Left ventricle myocardium inferior (tissue), 1 donor: ENCODE measurements at regions not wholly inside any gene's neighbourhood (a gene's known extent, or its start where the extent isn't known, plus 50 kb on each side); places are given as distances from the start of the nearest gene placed in this dataset.

Source experiments
- DNase-seq: peaks from one replicate; pipeline ENCODE4 v3.0.0-alpha.2; 2020
- H3K27ac ChIP-seq: fragments of 200-600 bp; replicated peaks from 2 replicates; pipeline ENCODE4 v1.8.0; 2021
- H3K27me3 ChIP-seq: fragments of 200-600 bp; 2 replicates; pipeline ENCODE4 v1.8.0; 2021; ENCODE audit warnings: low read depth
- H3K36me3 ChIP-seq: fragments of 200-600 bp; 2 replicates; pipeline ENCODE4 v1.8.0; 2021
- H3K4me1 ChIP-seq: fragments of 200-600 bp; 2 replicates; pipeline ENCODE4 v1.8.0; 2021
- H3K4me3 ChIP-seq: fragments of 200-600 bp; 2 replicates; pipeline ENCODE4 v1.8.0; 2021; ENCODE audit warnings: mild to moderate bottlenecking, moderate library complexity
- H3K9me3 ChIP-seq: fragments of 200-600 bp; replicated peaks from 2 replicates; pipeline ENCODE4 v1.8.0; 2021
- intact Hi-C: fragments of 100-400 bp; cut with micrococcal nuclease; formaldehyde crosslinking; loops from one replicate; pipeline ENCODE4 v1.11.0; 2022
- TF ChIP-seq, protein P1 (sequence below): fragments of 200-600 bp; IDR thresholded peaks from 2 replicates; pipeline ENCODE4 v1.8.0; 2021; ENCODE audit warnings: antibody characterized with exemption, mild to moderate bottlenecking, borderline replicate concordance
- donor health status: DM: no; HTN: yes; CAD: no; lungs with severe emphysema.

DNA sequence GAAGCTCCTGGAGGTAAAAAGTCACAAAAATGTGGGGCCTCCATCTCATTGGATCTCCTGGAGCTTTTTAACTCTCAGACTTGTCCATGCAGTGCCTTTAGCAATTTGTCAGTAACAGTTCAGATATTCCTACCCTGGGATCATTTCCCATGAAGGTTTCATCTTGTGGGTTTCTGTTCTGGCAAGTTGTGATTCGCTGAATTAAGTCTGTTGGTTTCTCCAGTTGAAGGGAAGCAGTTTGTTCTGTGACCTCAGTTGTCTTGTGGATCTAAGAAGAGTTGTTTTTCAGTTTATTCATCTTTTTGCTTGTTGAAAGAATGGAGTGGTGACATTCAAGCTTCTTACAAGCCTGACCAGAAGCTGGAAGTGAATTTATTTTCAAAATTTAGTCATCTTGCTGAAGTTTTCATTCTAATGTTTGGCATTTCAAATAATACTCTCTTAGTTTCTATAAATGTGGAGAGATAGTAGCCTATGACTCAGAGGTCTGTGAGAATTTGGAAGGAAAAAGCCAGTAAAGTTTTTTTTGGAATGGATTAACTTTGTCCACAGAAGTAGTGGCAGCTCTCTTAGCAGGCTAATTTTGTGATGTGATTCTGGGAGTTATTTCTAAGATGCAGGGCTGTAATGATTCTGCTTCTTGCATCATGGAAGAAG, 120.1 kb upstream of the CSNK1A1L start:
- Histone ChIP-seq H3K4me1 (no peaks in the 10 kb centered on the region), H3K27ac (peak overlapping the region; percentile 46), H3K9me3 (peaks cover 34% of the 10 kb centered on the region), H3K27me3 (no peaks in the 10 kb centered on the region), H3K4me3 (no peak overlapping the region), H3K36me3 (no peaks in the 10 kb centered on the region)
- DNase-seq: no peak
- intact Hi-C loops: no loop called here
- TF ChIP-seq, protein P1, sequence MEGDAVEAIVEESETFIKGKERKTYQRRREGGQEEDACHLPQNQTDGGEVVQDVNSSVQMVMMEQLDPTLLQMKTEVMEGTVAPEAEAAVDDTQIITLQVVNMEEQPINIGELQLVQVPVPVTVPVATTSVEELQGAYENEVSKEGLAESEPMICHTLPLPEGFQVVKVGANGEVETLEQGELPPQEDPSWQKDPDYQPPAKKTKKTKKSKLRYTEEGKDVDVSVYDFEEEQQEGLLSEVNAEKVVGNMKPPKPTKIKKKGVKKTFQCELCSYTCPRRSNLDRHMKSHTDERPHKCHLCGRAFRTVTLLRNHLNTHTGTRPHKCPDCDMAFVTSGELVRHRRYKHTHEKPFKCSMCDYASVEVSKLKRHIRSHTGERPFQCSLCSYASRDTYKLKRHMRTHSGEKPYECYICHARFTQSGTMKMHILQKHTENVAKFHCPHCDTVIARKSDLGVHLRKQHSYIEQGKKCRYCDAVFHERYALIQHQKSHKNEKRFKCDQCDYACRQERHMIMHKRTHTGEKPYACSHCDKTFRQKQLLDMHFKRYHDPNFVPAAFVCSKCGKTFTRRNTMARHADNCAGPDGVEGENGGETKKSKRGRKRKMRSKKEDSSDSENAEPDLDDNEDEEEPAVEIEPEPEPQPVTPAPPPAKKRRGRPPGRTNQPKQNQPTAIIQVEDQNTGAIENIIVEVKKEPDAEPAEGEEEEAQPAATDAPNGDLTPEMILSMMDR: no peak

DNA sequence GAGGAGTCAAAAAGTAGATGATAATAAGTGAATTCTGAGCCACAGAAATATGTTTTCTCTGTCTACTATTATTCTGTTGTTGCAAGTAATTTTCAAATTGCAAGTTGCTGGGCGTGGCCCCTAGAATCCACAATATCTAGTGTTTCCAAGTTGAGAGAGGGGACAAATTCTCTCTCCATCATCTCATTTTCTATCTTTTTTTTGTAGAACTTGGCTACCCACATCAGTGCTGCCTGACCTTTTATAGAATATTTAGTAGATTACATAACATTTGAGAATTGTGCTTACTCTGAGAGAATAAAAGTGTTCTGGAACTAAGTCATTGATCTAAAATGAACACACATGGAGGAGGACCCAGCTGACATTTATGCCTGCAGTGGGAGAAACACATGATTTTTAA, 110.9 kb upstream of the CSNK1A1L start:
- Histone ChIP-seq H3K9me3 (peaks cover 6% of the 10 kb centered on the region), H3K36me3 (no peaks in the 10 kb centered on the region), H3K4me1 (no peaks in the 10 kb centered on the region), H3K27me3 (no peaks in the 10 kb centered on the region), H3K27ac (no peak overlapping the region), H3K4me3 (no peak overlapping the region)
- TF ChIP-seq, protein P1: no peak
- intact Hi-C loops: no loop called here
- DNase-seq: no peak

DNA sequence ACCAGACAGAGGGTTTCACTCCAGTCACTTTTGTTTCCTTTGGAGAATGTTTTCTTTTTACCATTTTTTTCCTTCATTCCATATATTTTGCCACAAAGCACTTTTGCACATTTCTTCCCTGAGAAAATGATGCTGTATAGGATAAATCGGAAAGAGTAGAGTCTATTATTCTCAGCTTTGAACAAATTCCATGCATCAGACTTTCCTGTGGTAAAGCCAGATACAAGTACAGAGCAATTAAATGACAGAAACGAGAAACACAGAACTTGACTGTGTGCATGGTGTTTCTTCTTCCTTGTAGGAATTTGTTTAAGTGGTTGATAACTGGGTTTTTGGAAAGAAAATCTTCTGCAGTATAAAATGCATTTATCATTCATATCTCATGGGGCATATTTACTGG, 107.4 kb upstream of the CSNK1A1L start:
- H3K27ac ChIP-seq: no peak overlapping the region
- intact Hi-C loops: no loop called here
- DNase-seq: no peak
- no peaks in the 10 kb centered on the region for H3K27me3 ChIP-seq
- TF ChIP-seq, protein P1: no peak
- no peaks in the 10 kb centered on the region for H3K36me3 ChIP-seq
- H3K4me1 ChIP-seq: no peaks in the 10 kb centered on the region
- H3K9me3 ChIP-seq: peaks cover 3% of the 10 kb centered on the region
- H3K4me3 ChIP-seq: no peak overlapping the region

DNA sequence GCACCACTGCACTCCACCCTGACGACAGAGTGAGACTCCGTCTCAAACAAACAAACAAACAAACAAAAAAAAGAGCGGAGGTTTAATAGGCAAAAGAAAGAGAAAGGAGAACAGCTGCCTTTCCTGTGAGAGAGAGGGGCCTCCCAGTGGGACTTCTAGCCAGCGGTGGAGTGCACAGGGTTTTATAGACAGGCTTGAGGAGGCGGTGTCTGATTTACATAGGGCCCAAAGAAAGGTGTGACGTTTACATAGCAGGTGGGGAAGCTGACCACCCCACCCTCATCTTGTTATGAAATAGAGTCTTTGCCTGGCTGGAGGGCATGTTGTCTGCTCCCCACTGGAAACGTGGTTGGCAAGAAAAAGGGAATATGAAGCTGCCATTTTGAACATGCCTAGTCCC, 106.0 kb upstream of the CSNK1A1L start:
- TF ChIP-seq, protein P1: no peak
- Histone ChIP-seq H3K27me3 (no peaks in the 10 kb centered on the region), H3K36me3 (no peaks in the 10 kb centered on the region), H3K9me3 (no peaks in the 10 kb centered on the region), H3K27ac (no peak overlapping the region), H3K4me3 (no peak overlapping the region), H3K4me1 (no peaks in the 10 kb centered on the region)
- DNase-seq: no peak
- intact Hi-C loops: no loop called here

DNA sequence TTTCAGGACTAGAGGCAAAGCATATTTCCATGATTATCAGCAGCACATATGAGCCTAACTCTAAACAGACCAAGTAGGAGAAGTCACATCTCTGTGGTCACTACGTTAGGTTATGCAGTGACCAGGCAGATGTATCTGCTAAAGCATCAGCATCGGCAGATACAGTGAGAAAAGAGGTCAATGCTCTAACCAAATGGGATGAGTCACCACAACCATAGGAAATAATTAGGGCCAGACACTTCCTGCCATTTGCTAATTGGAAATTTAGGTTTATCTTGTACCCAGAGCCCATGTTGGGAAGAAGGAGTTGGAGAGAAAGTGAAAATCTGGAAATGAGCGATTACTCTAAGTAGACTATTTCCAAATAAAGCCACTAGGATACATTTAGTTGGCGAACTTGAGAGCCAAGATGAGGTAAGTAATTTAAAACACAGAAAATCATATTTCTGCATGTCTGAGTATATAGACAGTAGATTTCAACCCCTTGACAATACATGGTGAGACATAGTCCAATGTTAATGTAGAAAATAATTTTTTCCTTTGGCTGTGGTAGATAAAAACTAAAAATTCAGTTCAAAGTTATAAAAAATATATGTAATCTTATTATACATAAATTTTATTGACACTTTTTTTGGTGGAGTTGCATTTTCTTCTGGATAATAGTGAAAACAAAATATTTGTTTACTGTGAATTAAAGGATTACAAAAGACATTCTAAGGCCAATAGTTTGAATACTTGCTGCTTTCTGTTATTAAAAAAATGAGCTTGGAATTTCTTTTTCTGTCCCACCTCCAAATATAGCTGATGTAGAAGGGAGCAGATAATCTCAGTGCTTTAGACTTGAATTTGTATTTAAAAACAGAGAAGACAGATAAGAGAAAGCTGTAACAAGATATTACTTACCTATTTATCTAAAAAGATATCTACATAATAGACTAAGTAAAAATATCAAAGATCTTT, 104.4 kb upstream of the CSNK1A1L start:
- Histone ChIP-seq H3K27ac (no peak overlapping the region), H3K36me3 (no peaks in the 10 kb centered on the region), H3K4me1 (no peaks in the 10 kb centered on the region), H3K9me3 (no peaks in the 10 kb centered on the region), H3K27me3 (no peaks in the 10 kb centered on the region), H3K4me3 (no peak overlapping the region)
- DNase-seq: no peak
- TF ChIP-seq, protein P1: no peak
- intact Hi-C loops: no loop called here
